ENCODE measurements at regions not wholly inside any gene's neighbourhood (a gene's known extent, or its start where the extent isn't known, plus 50 kb on each side); places are given as distances from the start of the nearest gene placed in this dataset.

GRCh38 chr15:47409600-47409999 is 307.7 kb upstream of the SEMA6D start:
- Histone ChIP-seq H3K9me3 (ENCODE audit: low read length) (peaks cover 7% of the 10 kb centered on the region), H3K4me3 (replicated peaks in 1 of 3; ENCODE audit: insufficient read depth in 1 of 3, low read depth in 2 of 3, low read length in 3 of 3) (no peak overlapping the region), H3K27me3 (ENCODE audit: control insufficient read depth in 1 of 2, insufficient read depth in 2 of 2, low read length in 2 of 2) (no peaks in the 10 kb centered on the region), H2AFZ (ENCODE audit: low read length) (no peak overlapping the region), H3K27ac (ENCODE audit: extremely low read length, insufficient read depth, low read length) (no peak overlapping the region), H3K79me2 (ENCODE audit: insufficient read depth, low read length) (no peaks in the 10 kb centered on the region), H4K20me1 (ENCODE audit: insufficient read depth, low read length) (no peaks in the 10 kb centered on the region), H3K36me3 (replicated peaks in 1 of 2; ENCODE audit: control insufficient read depth in 1 of 2, insufficient read depth in 2 of 2, low read length in 2 of 2) (no peaks in the 10 kb centered on the region), H3K4me1 (ENCODE audit: insufficient read depth, low read length) (no peaks in the 10 kb centered on the region), H3K9ac (ENCODE audit: insufficient read depth, low read depth, low read length) (no peak overlapping the region), H3K4me2 (ENCODE audit: low read depth, low read length) (no peak overlapping the region)
- FAIRE-seq = no peak
- no peak for DNase-seq (ENCODE audit: low spot score)
- no TSS peak for BruUV-seq (replicated peaks)
- intact Hi-C loops (cut with micrococcal nuclease; ENCODE audit: unreplicated experiment) = no loop called here
- WGBS (ENCODE audit: low lambda C conversion rate) = 0% methylated on average over 2 of the region's 2 CpGs
- ChIA-PET POLR2A (no interaction called here), CTCF (ENCODE audit: low intra/inter-chr PET ratio, low total read pairs) (no interaction called here)
- in situ Hi-C loops (cut with HindIII; ENCODE audit: extremely low pct_ligation_motif_present, low pct_unique_long_range_greater_than_20kb) = no loop called here
- no peak for TF ChIP-seq ZNF232 (CRISPR knock-in tag; IDR thresholded peaks at IDR 0.05; ENCODE audit: borderline replicate concordance)
- TF ChIP-seq CREB3 (CRISPR knock-in tag; IDR thresholded peaks at IDR 0.05) = no peak
- no peak for TF ChIP-seq HNRNPLL (IDR thresholded peaks at IDR 0.05; ENCODE audit: low read depth, low read length, poor library complexity, severe bottlenecking)
- TF ChIP-seq SETDB1 (CRISPR knock-in tag; IDR thresholded peaks at IDR 0.05; ENCODE audit: borderline replicate concordance) = no peak
- TF ChIP-seq HES4 (CRISPR knock-in tag; IDR thresholded peaks at IDR 0.05; ENCODE audit: borderline replicate concordance) = no peak
- ATAC-seq = no peak

GRCh38 chr15:47410247-47410646 is 307.1 kb upstream of the SEMA6D start:
- POLR2A ChIA-PET = no interaction called here
- 0% methylated on average over 3 of the region's 3 CpGs for WGBS (ENCODE audit: low lambda C conversion rate)

More at GRCh38 chr15:47410247-47410646, 307.1 kb upstream of the SEMA6D start:
- no peak overlapping the region for H3K9ac ChIP-seq (ENCODE audit: insufficient read depth, low read depth, low read length)
- intact Hi-C loops (cut with micrococcal nuclease; ENCODE audit: unreplicated experiment) (no loop called here), in situ Hi-C loops (cut with HindIII; ENCODE audit: extremely low pct_ligation_motif_present, low pct_unique_long_range_greater_than_20kb) (no loop called here)
- no peak overlapping the region for H3K4me2 ChIP-seq (ENCODE audit: low read depth, low read length)
- no peaks in the 10 kb centered on the region for H3K36me3 ChIP-seq (replicated peaks in 1 of 2; ENCODE audit: control insufficient read depth in 1 of 2, insufficient read depth in 2 of 2, low read length in 2 of 2)
- CTCF ChIA-PET (ENCODE audit: low intra/inter-chr PET ratio, low total read pairs) = no interaction called here
- peaks cover 7% of the 10 kb centered on the region for H3K9me3 ChIP-seq (ENCODE audit: low read length)
- no peak overlapping the region for H3K4me3 ChIP-seq (replicated peaks in 1 of 3; ENCODE audit: insufficient read depth in 1 of 3, low read depth in 2 of 3, low read length in 3 of 3)
- H3K27me3 ChIP-seq (ENCODE audit: control insufficient read depth in 1 of 2, insufficient read depth in 2 of 2, low read length in 2 of 2) = no peaks in the 10 kb centered on the region
- no TSS peak for BruUV-seq (replicated peaks)
- H3K4me1 ChIP-seq (ENCODE audit: insufficient read depth, low read length) = peaks cover 2% of the 10 kb centered on the region; the same call in 1 of the 2 replicates
- no peak overlapping the region for H2AFZ ChIP-seq (ENCODE audit: low read length)
- DNase-seq (ENCODE audit: low spot score) = no peak
- FAIRE-seq = no peak
- TF ChIP-seq ZNF816 (CRISPR knock-in tag; IDR thresholded peaks at IDR 0.05; ENCODE audit: borderline replicate concordance) (no peak), ZKSCAN1 (IDR thresholded peaks at IDR 0.05; ENCODE audit: low read length) (no peak), CENPBD1 (CRISPR knock-in tag; IDR thresholded peaks at IDR 0.05; ENCODE audit: borderline replicate concordance, low read depth) (no peak)
- no peak overlapping the region for H3K27ac ChIP-seq (ENCODE audit: extremely low read length, insufficient read depth, low read length)
- no peaks in the 10 kb centered on the region for H4K20me1 ChIP-seq (ENCODE audit: insufficient read depth, low read length)
- no peaks in the 10 kb centered on the region for H3K79me2 ChIP-seq (ENCODE audit: insufficient read depth, low read length)
- no peak for ATAC-seq
